ENCODE measurements at regions not wholly inside any gene's neighbourhood (a gene's known extent, or its start where the extent isn't known, plus 50 kb on each side); places are given as distances from the start of the nearest gene placed in this dataset.
A peak's percentile ranks its signal among the peaks of the same experiment; 100 is the strongest.

DNA sequence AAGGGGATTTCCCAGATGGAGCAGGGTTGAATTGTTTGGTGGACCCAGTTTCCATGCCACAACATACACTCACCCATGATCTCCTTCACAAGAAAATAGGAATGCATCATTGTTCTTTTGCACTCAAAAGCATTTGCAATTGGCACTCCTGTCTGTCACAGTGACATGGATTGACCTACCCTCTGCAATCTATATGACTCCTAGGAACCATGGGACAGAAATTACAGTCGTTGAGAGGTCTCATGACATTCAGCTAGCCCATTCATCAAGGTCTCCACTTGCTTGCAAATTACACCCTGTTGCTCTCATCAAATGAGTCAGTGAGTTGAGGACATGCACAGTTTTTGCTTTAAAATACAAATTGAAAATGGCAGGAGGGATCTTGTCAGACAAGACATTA lies 448.5 kb downstream of the LPIN1 start:
- 59 to 73% methylated on average over 1 of the region's 1 CpG for WGBS, 2 donors
- ATAC-seq: no peak
- intact Hi-C loops (cut with DNase I): no loop called here

DNA sequence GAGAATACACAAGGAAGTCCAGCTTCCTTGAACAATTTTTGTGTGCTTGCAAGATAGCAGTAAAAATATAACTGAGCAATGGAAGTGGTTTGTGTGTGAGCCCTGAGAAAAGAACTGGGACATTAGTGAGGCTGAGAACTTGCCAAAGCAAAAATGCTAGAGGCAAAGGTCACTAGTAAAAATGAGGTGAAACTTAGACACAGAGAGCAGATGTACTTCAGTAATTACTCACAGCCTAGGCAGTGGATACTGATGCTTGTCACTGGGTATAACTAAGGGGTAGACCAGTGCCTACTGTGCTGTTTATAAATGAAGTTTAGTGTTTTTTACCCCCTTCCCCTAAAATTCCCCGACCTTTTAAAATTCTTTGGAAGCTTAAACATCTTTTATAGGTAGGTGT lies 450.1 kb downstream of the LPIN1 start:
- H3K9me3 ChIP-seq: no peaks in the 10 kb centered on the region
- no peak overlapping the region for H3K27ac ChIP-seq
- TF ChIP-seq, protein P1, sequence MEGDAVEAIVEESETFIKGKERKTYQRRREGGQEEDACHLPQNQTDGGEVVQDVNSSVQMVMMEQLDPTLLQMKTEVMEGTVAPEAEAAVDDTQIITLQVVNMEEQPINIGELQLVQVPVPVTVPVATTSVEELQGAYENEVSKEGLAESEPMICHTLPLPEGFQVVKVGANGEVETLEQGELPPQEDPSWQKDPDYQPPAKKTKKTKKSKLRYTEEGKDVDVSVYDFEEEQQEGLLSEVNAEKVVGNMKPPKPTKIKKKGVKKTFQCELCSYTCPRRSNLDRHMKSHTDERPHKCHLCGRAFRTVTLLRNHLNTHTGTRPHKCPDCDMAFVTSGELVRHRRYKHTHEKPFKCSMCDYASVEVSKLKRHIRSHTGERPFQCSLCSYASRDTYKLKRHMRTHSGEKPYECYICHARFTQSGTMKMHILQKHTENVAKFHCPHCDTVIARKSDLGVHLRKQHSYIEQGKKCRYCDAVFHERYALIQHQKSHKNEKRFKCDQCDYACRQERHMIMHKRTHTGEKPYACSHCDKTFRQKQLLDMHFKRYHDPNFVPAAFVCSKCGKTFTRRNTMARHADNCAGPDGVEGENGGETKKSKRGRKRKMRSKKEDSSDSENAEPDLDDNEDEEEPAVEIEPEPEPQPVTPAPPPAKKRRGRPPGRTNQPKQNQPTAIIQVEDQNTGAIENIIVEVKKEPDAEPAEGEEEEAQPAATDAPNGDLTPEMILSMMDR (IDR thresholded peaks at IDR 0.05): no peak
- TF ChIP-seq POLR2A (IDR thresholded peaks at IDR 0.05): no peak
- no peak overlapping the region for H3K4me3 ChIP-seq
- ATAC-seq (no peak), DNase-seq (no peak)
- no peaks in the 10 kb centered on the region for H3K36me3 ChIP-seq (replicated peaks in 1 of 2; ENCODE audit: insufficient read depth in 1 of 2, low read depth in 2 of 2)
- intact Hi-C loops (cut with DNase I): no loop called here
- WGBS, 2 donors: 80 to 86% methylated on average over 1 of the region's 1 CpG
- no peaks in the 10 kb centered on the region for H3K27me3 ChIP-seq
- H3K4me1 ChIP-seq: no peaks in the 10 kb centered on the region

More for the DNA sequence above, 448.5 kb downstream of the LPIN1 start:
- no peaks in the 10 kb centered on the region for H3K27me3 ChIP-seq
- no peak for DNase-seq
- no peaks in the 10 kb centered on the region for H3K36me3 ChIP-seq (replicated peaks in 1 of 2; ENCODE audit: insufficient read depth in 1 of 2, low read depth in 2 of 2)
- H3K27ac ChIP-seq: no peak overlapping the region
- no peak for TF ChIP-seq POLR2A (IDR thresholded peaks at IDR 0.05)
- TF ChIP-seq, protein P1 (IDR thresholded peaks at IDR 0.05): no peak
- H3K4me3 ChIP-seq: no peak overlapping the region
- H3K4me1 ChIP-seq: no peaks in the 10 kb centered on the region
- no peaks in the 10 kb centered on the region for H3K9me3 ChIP-seq

DNA sequence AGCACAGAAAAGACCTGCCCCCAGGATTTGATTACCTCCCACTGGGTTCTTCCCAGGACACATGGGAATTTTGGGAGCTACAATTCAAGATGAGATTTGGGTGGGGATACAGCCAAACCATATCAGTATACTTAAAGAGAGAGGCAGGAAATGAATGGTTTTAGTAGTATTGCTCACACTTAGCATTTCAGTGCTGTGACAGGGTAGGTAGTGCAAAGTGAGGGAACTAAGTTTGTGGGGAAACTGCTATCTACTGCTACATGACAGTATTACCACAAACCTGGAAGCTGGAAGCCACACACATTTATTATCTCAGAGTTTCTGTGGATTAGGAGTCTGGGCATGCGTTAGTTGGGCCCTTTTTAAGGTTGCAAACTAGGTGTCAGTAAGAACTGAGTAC lies 450.7 kb downstream of the LPIN1 start:
- Histone ChIP-seq H3K27me3 (no peaks in the 10 kb centered on the region), H3K4me1 (no peaks in the 10 kb centered on the region), H3K9me3 (no peaks in the 10 kb centered on the region), H3K36me3 (replicated peaks in 1 of 2; ENCODE audit: insufficient read depth in 1 of 2, low read depth in 2 of 2) (no peaks in the 10 kb centered on the region), H3K4me3 (no peak overlapping the region), H3K27ac (no peak overlapping the region)
- WGBS, 2 donors: 90 to 91% methylated on average over 1 of the region's 1 CpG
- DNase-seq: no peak
- intact Hi-C loops (cut with DNase I): no loop called here
- TF ChIP-seq, protein P1 (IDR thresholded peaks at IDR 0.05): no peak
- no peak for TF ChIP-seq POLR2A (IDR thresholded peaks at IDR 0.05)
- ATAC-seq: no peak

DNA sequence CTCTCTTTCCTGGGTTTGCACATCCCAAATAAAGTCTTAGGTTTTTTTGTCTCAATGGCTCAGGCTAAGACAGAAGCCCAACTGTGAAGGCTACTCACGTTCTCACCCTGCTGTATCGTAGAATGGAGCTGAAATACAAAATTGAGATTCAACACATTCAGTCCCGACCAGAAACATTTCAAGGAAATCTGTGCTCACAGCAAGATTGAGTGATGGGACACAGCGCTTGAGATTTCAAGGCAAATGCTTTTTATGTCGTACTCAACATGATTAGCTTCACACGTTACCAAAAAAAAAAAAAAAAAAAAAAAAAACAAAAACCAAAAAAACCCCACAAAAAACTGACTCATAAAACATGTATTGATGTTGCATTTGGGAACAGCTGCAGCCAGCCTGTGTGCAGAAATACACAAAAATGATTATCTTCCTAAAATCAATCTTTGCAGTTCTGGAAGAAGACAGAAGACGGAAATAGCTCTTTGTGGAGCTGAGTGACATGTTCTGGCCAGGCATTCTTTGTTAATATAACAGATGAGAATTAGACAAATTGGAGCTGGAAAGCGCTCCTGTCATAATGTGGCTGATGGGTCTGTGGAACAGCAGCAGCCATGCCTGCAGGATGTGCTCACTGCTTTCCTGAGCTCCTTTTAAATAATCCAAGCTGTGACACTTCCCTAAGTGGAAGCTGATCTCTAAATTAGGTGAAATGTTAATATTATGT lies 453.2 kb downstream of the LPIN1 start:
- Histone ChIP-seq H3K27ac (no peak overlapping the region), H3K9me3 (no peaks in the 10 kb centered on the region), H3K27me3 (no peaks in the 10 kb centered on the region), H3K4me3 (no peak overlapping the region), H3K4me1 (no peaks in the 10 kb centered on the region), H3K36me3 (replicated peaks in 1 of 2; ENCODE audit: insufficient read depth in 1 of 2, low read depth in 2 of 2) (no peaks in the 10 kb centered on the region)
- no peak for TF ChIP-seq POLR2A (IDR thresholded peaks at IDR 0.05)
- TF ChIP-seq, protein P1 (IDR thresholded peaks at IDR 0.05): no peak
- ATAC-seq (no peak), DNase-seq (no peak)
- intact Hi-C loops (cut with DNase I): no loop called here
- 82 to 83% methylated on average over 8 of the region's 8 CpGs for WGBS, 2 donors

DNA sequence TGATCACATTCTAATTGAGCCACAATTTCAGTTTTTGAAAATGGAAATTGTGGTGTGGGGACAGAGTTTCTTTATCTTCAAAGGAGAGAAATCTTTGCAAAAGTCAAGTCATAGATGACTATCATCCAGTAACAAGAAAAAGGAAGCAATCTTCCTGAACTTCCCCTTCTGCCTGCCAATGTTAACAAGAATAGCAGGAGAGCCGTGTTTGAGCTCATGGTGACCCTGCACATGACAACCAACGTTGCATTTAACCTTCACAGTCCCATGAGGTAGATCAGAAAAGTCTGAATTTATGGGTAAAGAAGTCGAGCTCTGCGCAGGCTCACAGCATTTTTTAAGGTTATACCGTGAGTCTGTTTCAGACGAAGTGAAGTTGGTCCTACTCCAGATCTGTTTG lies 454.9 kb downstream of the LPIN1 start:
- Histone ChIP-seq H3K27ac (no peak overlapping the region), H3K27me3 (no peaks in the 10 kb centered on the region), H3K9me3 (no peaks in the 10 kb centered on the region), H3K4me3 (no peak overlapping the region), H3K36me3 (replicated peaks in 1 of 2; ENCODE audit: insufficient read depth in 1 of 2, low read depth in 2 of 2) (no peaks in the 10 kb centered on the region), H3K4me1 (no peaks in the 10 kb centered on the region)
- peak in 1 of 4 donors; percentile 10 for DNase-seq
- WGBS, 2 donors: 52 to 59% methylated on average over 6 of the region's 6 CpGs
- TF ChIP-seq POLR2A (IDR thresholded peaks at IDR 0.05): no peak
- TF ChIP-seq, protein P1 (IDR thresholded peaks at IDR 0.05): no peak
- intact Hi-C loops (cut with DNase I): no loop called here
- ATAC-seq: no peak
